ENCODE measurements at regions not wholly inside any gene's neighbourhood (a gene's known extent, or its start where the extent isn't known, plus 50 kb on each side); places are given as distances from the start of the nearest gene placed in this dataset.
"Not testable (repeated sequence)": the region's sequence is repeated elsewhere in the genome, so short reads cannot be mapped to it uniquely, and the experiment has no call there.

DNA sequence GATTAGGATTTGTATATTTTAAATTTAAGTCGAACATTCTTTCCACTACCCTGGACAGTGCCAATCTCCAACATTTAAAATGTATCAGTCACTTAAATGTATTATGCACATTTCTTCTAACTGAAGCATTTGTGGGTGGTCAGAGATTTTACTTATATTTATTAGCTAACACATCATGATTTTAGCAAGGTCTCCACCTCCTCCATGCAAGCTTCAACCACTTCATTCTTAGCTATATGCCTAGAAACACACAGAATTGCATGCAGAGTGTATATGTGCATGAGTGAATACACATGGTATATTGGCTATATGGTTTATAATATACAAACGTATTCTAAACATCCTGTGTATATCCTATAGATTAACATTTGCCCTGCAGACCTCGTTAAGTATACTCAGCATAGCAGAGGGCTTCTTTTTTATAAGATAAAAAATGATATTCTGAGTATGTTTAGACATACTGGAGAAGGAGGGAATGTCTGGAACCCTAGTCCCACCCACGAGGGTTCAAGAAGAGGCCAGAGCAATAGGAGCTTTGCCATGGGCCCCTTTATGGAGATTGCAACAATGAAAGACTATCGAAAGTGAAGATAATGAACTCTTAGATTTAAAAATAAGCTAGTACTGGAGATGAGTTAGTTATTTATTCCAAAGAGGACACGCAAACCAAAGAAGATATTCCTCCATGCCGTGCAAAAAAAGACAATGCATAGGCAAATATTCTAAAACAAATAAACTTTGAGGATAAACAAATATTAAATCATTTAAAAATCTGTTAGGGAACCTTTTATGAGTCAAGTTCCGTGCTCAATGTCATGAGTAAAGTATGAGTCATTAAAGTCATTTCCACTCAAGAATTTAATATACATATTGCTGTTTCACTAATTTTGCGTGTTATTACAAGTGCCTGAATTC lies 480.4 kb downstream of the SIPA1L2 start:
- Mint-ChIP-seq H3K27ac (no peak overlapping the region), H3K4me3 (no peak overlapping the region), H3K36me3 (ENCODE audit: low read depth) (no peaks in the 10 kb centered on the region), H3K27me3 (ENCODE audit: low read depth) (no peaks in the 10 kb centered on the region), H3K4me1 (ENCODE audit: low read depth) (no peaks in the 10 kb centered on the region), H3K9me3 (no peaks in the 10 kb centered on the region)
- no peak for DNase-seq (ENCODE audit: low spot score)

GRCh38 chr1:232147215-232147614 lies 482.7 kb downstream of the SIPA1L2 start:
- Mint-ChIP-seq H3K27me3 (ENCODE audit: low read depth) (no peaks in the 10 kb centered on the region), H3K27ac (no peak overlapping the region), H3K9me3 (no peaks in the 10 kb centered on the region), H3K36me3 (ENCODE audit: low read depth) (no peaks in the 10 kb centered on the region), H3K4me3 (no peak overlapping the region), H3K4me1 (ENCODE audit: low read depth) (no peaks in the 10 kb centered on the region)
- no peak for DNase-seq (ENCODE audit: low spot score)

DNA sequence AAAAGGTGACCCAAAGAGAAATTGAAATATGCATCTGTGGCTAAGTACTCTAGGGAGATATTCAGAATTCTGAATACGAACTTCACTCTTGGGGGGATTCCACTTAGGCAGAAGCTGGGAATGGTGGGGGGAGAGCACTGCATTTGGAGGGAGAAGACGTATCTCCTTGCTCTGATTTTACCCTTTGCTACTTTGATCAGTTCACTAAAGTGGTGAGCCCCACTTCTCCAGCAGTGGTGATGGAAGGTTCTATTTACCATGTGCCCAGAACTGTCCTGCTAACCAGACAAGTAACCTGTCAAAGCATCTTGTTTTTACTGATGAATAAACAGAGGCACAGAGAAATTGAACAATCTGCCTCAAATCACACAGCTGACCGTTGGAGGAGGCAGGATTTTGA lies 483.4 kb downstream of the SIPA1L2 start:
- Mint-ChIP-seq H3K4me3 (no peak overlapping the region), H3K27me3 (ENCODE audit: low read depth) (no peaks in the 10 kb centered on the region), H3K27ac (no peak overlapping the region), H3K4me1 (ENCODE audit: low read depth) (no peaks in the 10 kb centered on the region), H3K36me3 (ENCODE audit: low read depth) (no peaks in the 10 kb centered on the region), H3K9me3 (no peaks in the 10 kb centered on the region)
- DNase-seq (ENCODE audit: low spot score): no peak

GRCh38 chr1:232145768-232146167 lies 484.2 kb downstream of the SIPA1L2 start:
- no peaks in the 10 kb centered on the region for H3K4me1 Mint-ChIP-seq (ENCODE audit: low read depth)
- DNase-seq (ENCODE audit: low spot score): no peak
- H3K9me3 Mint-ChIP-seq: peaks cover 2% of the 10 kb centered on the region
- H3K4me3 Mint-ChIP-seq: no peak overlapping the region
- no peaks in the 10 kb centered on the region for H3K27me3 Mint-ChIP-seq (ENCODE audit: low read depth)
- no peak overlapping the region for H3K27ac Mint-ChIP-seq
- no peaks in the 10 kb centered on the region for H3K36me3 Mint-ChIP-seq (ENCODE audit: low read depth)

DNA sequence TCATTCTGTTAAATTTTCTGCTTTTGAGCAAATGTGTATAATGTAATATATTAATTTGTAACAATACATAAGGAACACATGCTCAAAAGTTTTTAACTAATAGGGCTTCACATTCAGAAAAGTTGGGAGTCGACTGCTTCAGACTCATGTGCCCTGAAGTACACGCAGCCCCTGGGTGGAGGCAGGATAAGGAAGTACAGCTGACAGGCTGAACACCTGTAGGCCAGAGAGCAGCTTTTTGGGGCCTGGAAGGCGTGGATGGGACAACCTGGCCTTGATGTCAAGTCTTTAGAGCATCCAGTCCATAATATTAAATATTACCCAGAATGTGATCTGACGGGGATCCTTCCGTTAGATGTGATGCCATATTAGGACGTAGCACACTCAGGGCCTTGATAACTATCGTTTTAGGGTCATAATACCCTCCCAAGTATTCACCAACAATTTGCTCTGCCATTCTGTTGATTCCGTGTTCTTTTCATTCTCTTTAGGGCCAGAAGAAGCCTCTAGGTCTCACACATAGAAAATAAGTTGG lies 485.2 kb downstream of the SIPA1L2 start:
- Mint-ChIP-seq H3K9me3 (peaks cover 10% of the 10 kb centered on the region), H3K4me1 (ENCODE audit: low read depth) (no peaks in the 10 kb centered on the region), H3K27me3 (ENCODE audit: low read depth) (no peaks in the 10 kb centered on the region), H3K4me3 (no peak overlapping the region), H3K27ac (no peak overlapping the region), H3K36me3 (ENCODE audit: low read depth) (no peaks in the 10 kb centered on the region)
- no peak for DNase-seq (ENCODE audit: low spot score)

DNA sequence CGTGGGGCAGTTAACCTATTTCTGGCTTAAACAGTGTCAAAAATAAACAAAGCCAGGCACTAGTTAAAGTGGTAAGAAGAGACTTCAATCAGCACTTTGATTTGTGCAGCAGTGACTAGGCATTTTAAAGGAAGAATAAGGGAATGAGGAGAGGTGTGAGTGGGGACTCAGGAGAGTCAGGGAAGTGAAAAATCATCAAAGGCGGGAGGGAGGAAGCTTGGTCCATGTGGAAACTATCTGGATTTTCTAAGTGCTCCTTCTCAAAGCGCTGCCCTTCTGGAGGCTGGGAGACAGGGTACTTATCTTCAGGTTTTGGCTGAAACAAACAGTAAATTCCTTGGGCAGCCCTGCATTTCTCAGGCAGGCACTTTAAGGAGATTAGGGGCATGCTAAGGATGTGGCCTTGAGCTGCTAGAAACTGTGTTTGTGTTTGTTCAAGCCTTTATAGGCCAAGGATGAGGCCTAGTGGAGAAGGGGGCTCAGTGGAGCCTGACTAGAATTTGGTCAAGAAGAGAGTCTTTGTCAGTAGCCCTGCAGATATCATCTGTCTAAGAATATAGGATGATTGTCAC lies 486.5 kb downstream of the SIPA1L2 start:
- no peak for DNase-seq (ENCODE audit: low spot score)
- Mint-ChIP-seq H3K27ac (no peak overlapping the region), H3K27me3 (ENCODE audit: low read depth) (no peaks in the 10 kb centered on the region), H3K36me3 (ENCODE audit: low read depth) (no peaks in the 10 kb centered on the region), H3K4me3 (no peak overlapping the region), H3K4me1 (ENCODE audit: low read depth) (no peaks in the 10 kb centered on the region), H3K9me3 (peaks cover 15% of the 10 kb centered on the region)

DNA sequence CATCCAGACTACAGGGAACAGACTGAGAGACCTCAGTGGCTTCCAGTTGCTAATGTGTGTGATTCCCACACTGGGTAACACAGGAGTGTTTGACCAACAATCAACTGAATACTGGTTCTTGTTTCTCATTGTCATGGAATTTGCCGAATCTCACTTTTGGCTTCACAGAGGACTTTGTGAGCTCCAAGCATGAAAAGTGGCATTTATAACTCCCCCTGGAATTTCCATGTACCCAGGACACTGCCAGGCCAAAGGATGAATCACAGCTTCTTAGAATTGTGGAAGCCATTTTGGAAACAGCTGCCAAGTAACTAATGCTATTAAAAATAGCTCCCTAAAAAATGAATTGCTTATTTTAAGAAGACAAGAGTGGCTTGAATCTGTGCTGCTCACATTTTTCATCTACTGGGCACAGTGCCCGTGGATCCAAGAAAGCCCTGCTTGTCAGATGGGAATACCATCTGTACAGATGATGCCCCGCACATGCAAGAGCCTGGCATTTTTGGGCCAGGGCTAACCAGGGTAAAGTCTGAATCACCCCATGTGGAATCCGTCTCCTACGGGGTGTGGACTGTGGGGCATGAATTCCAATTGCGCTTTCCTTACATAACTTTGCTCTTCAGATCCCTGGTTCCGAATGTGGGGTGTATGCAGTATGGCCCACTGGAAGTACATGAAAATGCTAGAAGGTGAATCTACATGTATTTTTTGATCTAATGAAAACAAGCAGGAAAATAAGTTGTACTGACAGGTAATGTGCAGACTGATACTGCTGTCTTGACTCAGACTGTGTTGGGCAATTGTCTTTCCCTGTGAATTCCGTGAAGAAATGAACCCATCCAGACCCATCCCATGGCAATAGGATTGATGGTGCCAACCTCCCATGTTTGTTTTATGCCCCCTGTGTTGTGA lies 487.3 kb downstream of the SIPA1L2 start:
- Mint-ChIP-seq H3K9me3 (peaks cover 15% of the 10 kb centered on the region), H3K4me1 (ENCODE audit: low read depth) (no peaks in the 10 kb centered on the region), H3K27ac (no peak overlapping the region), H3K36me3 (ENCODE audit: low read depth) (no peaks in the 10 kb centered on the region), H3K27me3 (ENCODE audit: low read depth) (no peaks in the 10 kb centered on the region), H3K4me3 (no peak overlapping the region)
- no peak for DNase-seq (ENCODE audit: low spot score)

DNA sequence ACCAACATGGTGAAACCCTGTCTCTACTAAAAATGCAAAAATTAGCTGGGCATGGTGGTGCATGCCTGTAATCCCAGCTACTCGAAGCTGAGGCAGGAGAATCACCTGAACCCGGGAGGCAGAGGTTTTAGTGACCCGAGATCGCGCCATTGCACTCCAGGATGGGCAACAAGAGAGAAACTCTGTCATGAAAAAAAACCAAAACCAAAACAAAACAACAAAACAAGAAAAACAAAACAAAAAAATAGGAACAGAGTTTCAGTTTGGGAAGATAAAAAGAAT lies 488.8 kb downstream of the SIPA1L2 start:
- DNase-seq (ENCODE audit: low spot score); H3K4me1 Mint-ChIP-seq (ENCODE audit: low read depth); H3K27me3 Mint-ChIP-seq (ENCODE audit: low read depth); H3K36me3 Mint-ChIP-seq (ENCODE audit: low read depth); H3K4me3 Mint-ChIP-seq; H3K27ac Mint-ChIP-seq: not testable (repeated sequence)
- H3K9me3 Mint-ChIP-seq: peaks cover 15% of the 10 kb centered on the region

DNA sequence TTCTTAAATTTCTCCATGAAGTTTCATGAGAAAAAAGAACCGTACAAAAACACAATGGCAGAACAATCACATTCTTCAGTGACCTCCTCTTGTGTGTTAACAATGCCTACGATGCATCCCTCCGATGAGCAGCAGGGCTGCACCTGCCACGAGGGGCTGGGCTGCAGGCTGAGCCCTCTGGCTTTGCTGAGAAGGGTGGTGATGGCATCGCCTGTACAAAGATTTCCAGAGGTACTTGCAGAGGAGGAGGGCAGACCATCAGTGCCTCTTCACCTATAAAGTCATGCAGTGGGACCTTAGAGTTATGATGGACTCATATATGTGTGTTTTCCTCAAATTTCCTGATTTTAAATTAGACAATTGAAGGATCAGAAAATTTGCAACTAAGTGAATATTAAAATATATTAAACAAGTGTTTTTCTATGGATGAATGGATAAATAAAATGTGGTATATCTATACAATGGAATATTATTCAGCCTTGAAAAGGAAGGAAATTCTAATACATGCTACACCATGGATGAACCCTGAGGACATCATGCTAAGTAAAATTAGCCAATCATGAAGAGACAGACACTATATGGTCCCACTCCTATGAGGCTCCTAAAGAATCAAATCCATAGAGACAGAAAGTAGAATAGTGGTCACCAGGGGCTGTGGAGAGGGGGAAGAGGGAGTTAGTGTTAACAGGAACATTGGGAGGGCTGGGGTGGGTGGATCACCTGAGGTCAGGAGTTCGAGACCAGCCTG lies 489.3 kb downstream of the SIPA1L2 start:
- Mint-ChIP-seq H3K4me3 (no peak overlapping the region), H3K9me3 (peaks cover 15% of the 10 kb centered on the region), H3K36me3 (ENCODE audit: low read depth) (no peaks in the 10 kb centered on the region), H3K27me3 (ENCODE audit: low read depth) (no peaks in the 10 kb centered on the region), H3K4me1 (ENCODE audit: low read depth) (no peaks in the 10 kb centered on the region), H3K27ac (no peak overlapping the region)
- no peak for DNase-seq (ENCODE audit: low spot score)

DNA sequence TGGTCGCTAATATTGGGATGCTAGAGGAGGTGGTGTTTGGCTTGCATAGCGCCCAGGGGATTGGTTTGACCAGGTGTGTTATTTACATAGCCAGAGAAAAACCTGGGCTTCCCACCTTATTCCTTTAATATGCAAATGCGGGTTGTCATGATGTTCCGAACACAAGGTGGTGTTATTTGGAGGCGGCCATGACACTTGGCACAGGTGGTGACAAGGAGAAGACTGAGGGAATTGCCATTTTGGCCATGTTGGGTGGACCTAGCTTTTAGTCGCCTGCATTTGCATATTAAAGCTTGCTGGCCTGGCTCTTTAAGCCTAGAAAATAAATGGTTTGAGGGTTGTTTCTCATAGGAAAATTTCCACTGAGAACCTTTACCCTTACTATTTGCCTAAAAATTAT lies 490.5 kb downstream of the SIPA1L2 start:
- Mint-ChIP-seq H3K36me3 (ENCODE audit: low read depth) (no peaks in the 10 kb centered on the region), H3K4me1 (ENCODE audit: low read depth) (no peaks in the 10 kb centered on the region), H3K9me3 (peaks cover 15% of the 10 kb centered on the region), H3K27me3 (ENCODE audit: low read depth) (no peaks in the 10 kb centered on the region), H3K4me3 (no peak overlapping the region), H3K27ac (no peak overlapping the region)
- no peak for DNase-seq (ENCODE audit: low spot score)

GRCh38 chr1:232138044-232138443 lies 491.9 kb downstream of the SIPA1L2 start:
- no peak overlapping the region for H3K27ac Mint-ChIP-seq
- H3K4me3 Mint-ChIP-seq: no peak overlapping the region
- H3K36me3 Mint-ChIP-seq (ENCODE audit: low read depth): no peaks in the 10 kb centered on the region
- no peaks in the 10 kb centered on the region for H3K4me1 Mint-ChIP-seq (ENCODE audit: low read depth)
- no peak for DNase-seq (ENCODE audit: low spot score)
- no peaks in the 10 kb centered on the region for H3K27me3 Mint-ChIP-seq (ENCODE audit: low read depth)
- peaks cover 15% of the 10 kb centered on the region for H3K9me3 Mint-ChIP-seq

- no peak overlapping the region for H3K27ac Mint-ChIP-seq
- H3K4me1 Mint-ChIP-seq (ENCODE audit: low read depth): no peaks in the 10 kb centered on the region
- no peak overlapping the region for H3K4me3 Mint-ChIP-seq
- peaks cover 15% of the 10 kb centered on the region for H3K9me3 Mint-ChIP-seq
- no peaks in the 10 kb centered on the region for H3K36me3 Mint-ChIP-seq (ENCODE audit: low read depth)
- no peak for DNase-seq (ENCODE audit: low spot score)
- no peaks in the 10 kb centered on the region for H3K27me3 Mint-ChIP-seq (ENCODE audit: low read depth)
These were observed 492.9 kb downstream of the SIPA1L2 start for GRCh38 chr1:232137066-232137465.

GRCh38 chr1:232136136-232136535 lies 493.8 kb downstream of the SIPA1L2 start:
- no peaks in the 10 kb centered on the region for H3K4me1 Mint-ChIP-seq (ENCODE audit: low read depth)
- no peak for DNase-seq (ENCODE audit: low spot score)
- H3K27ac Mint-ChIP-seq: no peak overlapping the region
- no peak overlapping the region for H3K4me3 Mint-ChIP-seq
- H3K9me3 Mint-ChIP-seq: peaks cover 15% of the 10 kb centered on the region
- no peaks in the 10 kb centered on the region for H3K27me3 Mint-ChIP-seq (ENCODE audit: low read depth)
- H3K36me3 Mint-ChIP-seq (ENCODE audit: low read depth): no peaks in the 10 kb centered on the region

Data from T-helper 2 cell treated with Interferon-gamma antibody and Interleukin-4, amounts not matched to agents 5 μg/mL and 100 μg/mL, for 36 hours (primary cell).